Prostate gland (tissue), 2 donors: ENCODE measurements at regions not wholly inside any gene's neighbourhood (a gene's known extent, or its start where the extent isn't known, plus 50 kb on each side); places are given as distances from the start of the nearest gene placed in this dataset.

Source experiments
- POLR2A ChIP-seq: fragments of 450-650 bp; IDR thresholded peaks from one replicate; pipeline ENCODE4 v1.6.1; 2016; ENCODE audit warnings: antibody characterized with exemption, mild to moderate bottlenecking
- POLR2AphosphoS5 ChIP-seq: sonication (generic); formaldehyde crosslinking; IDR thresholded peaks from one replicate; pipeline ENCODE4 v1.6.1; 2017; ENCODE audit warnings: antibody characterized with exemption
- TF ChIP-seq, protein P1 (sequence below), 4 experiments: fragments of 200-600 bp in 2 of 4; fragments of 450-650 bp in 2 of 4; sonication (generic) in 2 of 4; IDR thresholded peaks; 1 replicate in 3 of 4; 2 replicates in 1 of 4; pipeline ENCODE4 v1.5.1; 2016 to 2019; ENCODE audit warnings: antibody characterized with exemption in 4 of 4, mild to moderate bottlenecking in 2 of 4, moderate library complexity in 2 of 4

DNA sequence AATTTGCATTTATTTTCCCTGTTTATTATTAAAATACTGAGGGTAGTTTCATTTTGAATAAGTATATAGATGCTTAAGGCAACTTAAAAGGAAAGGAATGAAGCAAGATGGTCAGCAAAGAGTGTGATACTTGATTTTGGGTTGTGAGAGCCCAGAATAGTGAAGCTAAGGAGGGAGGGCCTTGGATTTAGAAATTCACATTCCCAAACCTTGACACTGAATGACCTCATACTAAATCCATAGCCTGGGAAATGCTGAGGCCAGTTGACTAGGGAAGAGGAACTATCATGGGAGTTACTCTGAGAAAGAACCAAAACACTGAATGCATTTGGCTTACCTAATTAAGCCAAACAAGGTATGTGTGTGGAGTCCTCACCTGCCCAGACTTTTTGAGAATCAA lies 292.5 kb downstream of the SPATA31D1 start:
- TF ChIP-seq, protein P1, sequence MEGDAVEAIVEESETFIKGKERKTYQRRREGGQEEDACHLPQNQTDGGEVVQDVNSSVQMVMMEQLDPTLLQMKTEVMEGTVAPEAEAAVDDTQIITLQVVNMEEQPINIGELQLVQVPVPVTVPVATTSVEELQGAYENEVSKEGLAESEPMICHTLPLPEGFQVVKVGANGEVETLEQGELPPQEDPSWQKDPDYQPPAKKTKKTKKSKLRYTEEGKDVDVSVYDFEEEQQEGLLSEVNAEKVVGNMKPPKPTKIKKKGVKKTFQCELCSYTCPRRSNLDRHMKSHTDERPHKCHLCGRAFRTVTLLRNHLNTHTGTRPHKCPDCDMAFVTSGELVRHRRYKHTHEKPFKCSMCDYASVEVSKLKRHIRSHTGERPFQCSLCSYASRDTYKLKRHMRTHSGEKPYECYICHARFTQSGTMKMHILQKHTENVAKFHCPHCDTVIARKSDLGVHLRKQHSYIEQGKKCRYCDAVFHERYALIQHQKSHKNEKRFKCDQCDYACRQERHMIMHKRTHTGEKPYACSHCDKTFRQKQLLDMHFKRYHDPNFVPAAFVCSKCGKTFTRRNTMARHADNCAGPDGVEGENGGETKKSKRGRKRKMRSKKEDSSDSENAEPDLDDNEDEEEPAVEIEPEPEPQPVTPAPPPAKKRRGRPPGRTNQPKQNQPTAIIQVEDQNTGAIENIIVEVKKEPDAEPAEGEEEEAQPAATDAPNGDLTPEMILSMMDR (IDR thresholded peaks at IDR 0.05): no peak
- no peak for TF ChIP-seq POLR2A
- no peak for TF ChIP-seq POLR2AphosphoS5
